K562 (cell line): ENCODE measurements at regions not wholly inside any gene's neighbourhood (a gene's known extent, or its start where the extent isn't known, plus 50 kb on each side); places are given as distances from the start of the nearest gene placed in this dataset.

Experiments
- ATAC-seq: fragments of 200-7000 bp; cut with Tn5 transposase; 3 replicates; pipeline ENCODE4 v1.9.1; 2020; ENCODE audit warnings: moderate library complexity
- BruUV-seq: library from RNA; stranded (reverse); fragments of 400-500 nt; replicated peaks from 2 replicates; lab custom pipeline; 2021; lab: Mats Ljungman, UMichigan
- CTCF ChIA-PET: fragments of 300-600 bp; formaldehyde crosslinking; extraction: SDS; loops from one replicate; lab custom pipeline; 2021; ENCODE audit warnings: low intra/inter-chr PET ratio; lab: Yijun Ruan, JAX
- POLR2A ChIA-PET: fragments of 300-600, 350-650 bp; sonication (Branson Sonifier 250); formaldehyde crosslinking; extraction: SDS; loops from one replicate; lab custom pipeline; 2021; ENCODE audit warnings: antibody characterized with exemption, inconsistent platforms; lab: Yijun Ruan, JAX
- DNase-seq, 4 experiments: peaks; one replicate each; pipeline versions ENCODE4 v3.0.0 to v3.0.0-alpha.2; 2011 to 2018; ENCODE audit warnings: low spot score in 3 of 4, mixed read lengths in 3 of 4; ENCODE audit errors: extremely low read depth in 1 of 4
- FAIRE-seq: peaks from 2 replicates; lab custom pipeline; 2011; peaks lifted over from hg19 to GRCh38; lab: Jason Lieb, UNC
- H2AFZ ChIP-seq: 2 replicates; pipeline ENCODE4 v1.6.0; 2011; ENCODE audit warnings: low read depth, low read length, control low read depth, inconsistent platforms
- H3K27ac ChIP-seq: fragments of 200-600 bp; 3 replicates; pipeline ENCODE4 v1.8.0; 2011; ENCODE audit warnings: low read depth, mild to moderate bottlenecking, control low read depth, inconsistent platforms, low read length, moderate library complexity, mixed read lengths; ENCODE audit errors: extremely low read depth
- H3K27me3 ChIP-seq, 2 experiments: fragments of 300-600 bp in 1 of 2; 2 replicates in 1 of 2; 3 replicates in 1 of 2; pipeline versions ENCODE4 v1.6.0 to v1.8.0; 2011; ENCODE audit warnings: inconsistent platforms in 2 of 2, low read length in 2 of 2, mild to moderate bottlenecking in 1 of 2, mixed read lengths in 1 of 2, moderate library complexity in 1 of 2; ENCODE audit not compliant: control insufficient read depth in 2 of 2, insufficient read depth in 2 of 2
- H3K36me3 ChIP-seq: fragments of 300-600 bp; 3 replicates; pipeline ENCODE4 v1.8.0; 2011; ENCODE audit warnings: mild to moderate bottlenecking, low read length, inconsistent platforms; ENCODE audit not compliant: control insufficient read depth, insufficient read depth
- H3K4me1 ChIP-seq, 2 experiments: fragments of 200-600 bp in 1 of 2; replicated peaks in 1 of 2; 2 replicates in 1 of 2; 3 replicates in 1 of 2; pipeline versions ENCODE4 v1.5.1 to v1.8.0; 2011; ENCODE audit warnings: inconsistent platforms in 2 of 2, low read length in 2 of 2, mild to moderate bottlenecking in 1 of 2, mixed read lengths in 1 of 2, moderate library complexity in 1 of 2; ENCODE audit not compliant: control insufficient read depth in 2 of 2, insufficient read depth in 2 of 2
- H3K4me2 ChIP-seq: 2 replicates; pipeline ENCODE4 v1.6.1; 2011; ENCODE audit warnings: low read length, control low read depth, inconsistent platforms, mixed read lengths; ENCODE audit not compliant: insufficient read depth
- H3K4me3 ChIP-seq: fragments of 200-600 bp; sonication (generic), shearing (Covaris generic); 2 replicates; pipeline ENCODE4 v1.5.1; 2016; ENCODE audit warnings: control low read depth, inconsistent platforms
- H3K79me2 ChIP-seq: fragments of 200-600 bp; 3 replicates; pipeline ENCODE4 v1.8.0; 2011; ENCODE audit warnings: low read length, inconsistent platforms; ENCODE audit not compliant: control insufficient read depth, insufficient read depth
- H3K9ac ChIP-seq, 2 experiments: 2 replicates each; pipeline versions ENCODE4 v1.6.0 to v1.6.1; 2011; ENCODE audit warnings: low read depth in 2 of 2, low read length in 2 of 2, control low read depth in 1 of 2, inconsistent platforms in 1 of 2, mild to moderate bottlenecking in 1 of 2, mixed read lengths in 1 of 2; ENCODE audit not compliant: insufficient read depth in 1 of 2
- H3K9me1 ChIP-seq: one replicate; pipeline ENCODE4 v1.6.0; 2011; ENCODE audit warnings: inconsistent platforms, mild to moderate bottlenecking, low read length, moderate library complexity; ENCODE audit not compliant: control insufficient read depth, insufficient read depth
- H3K9me3 ChIP-seq: replicated peaks from 2 replicates; pipeline ENCODE4 v1.5.1; 2011; ENCODE audit warnings: low read depth, low read length, inconsistent platforms; ENCODE audit not compliant: control insufficient read depth, insufficient read depth
- H4K20me1 ChIP-seq: replicated peaks from 2 replicates; pipeline ENCODE4 v1.6.1; 2011; ENCODE audit warnings: low read length, inconsistent platforms, mixed read lengths; ENCODE audit not compliant: control insufficient read depth, insufficient read depth
- ARID2 ChIP-seq: fragments of 450-650 bp; IDR thresholded peaks from 2 replicates; pipeline ENCODE4 v1.6.1; 2017; ENCODE audit warnings: antibody characterized with exemption, mild to moderate bottlenecking
- ARID3A ChIP-seq: IDR thresholded peaks from 2 replicates; pipeline ENCODE4 v1.6.1; 2012; ENCODE audit warnings: low read depth, low read length, improper control_type of control experiment, borderline replicate concordance
- CC2D1A ChIP-seq: fragments of 450-650 bp; IDR thresholded peaks from 2 replicates; pipeline ENCODE4 v1.6.1; 2017; ENCODE audit warnings: mild to moderate bottlenecking
- CHAMP1 ChIP-seq: fragments of 450-650 bp; IDR thresholded peaks from 2 replicates; pipeline ENCODE4 v1.6.1; 2016; ENCODE audit warnings: mild to moderate bottlenecking
- HDAC6 ChIP-seq: IDR thresholded peaks from 2 replicates; pipeline ENCODE4 v1.6.1; 2012; ENCODE audit warnings: low read depth, mild to moderate bottlenecking, control low read depth, inconsistent platforms, low read length, moderate library complexity
- KDM4B ChIP-seq, 2 experiments: fragments of 450-650 bp in 1 of 2; sonication (generic) in 1 of 2; IDR thresholded peaks; 2 replicates each; pipeline ENCODE4 v1.6.1; 2016 to 2017; ENCODE audit warnings: borderline replicate concordance in 2 of 2, antibody characterized with exemption in 1 of 2, low read depth in 1 of 2, mild to moderate bottlenecking in 1 of 2
- KHSRP ChIP-seq: fragments of 450-650 bp; IDR thresholded peaks from 2 replicates; pipeline ENCODE4 v1.6.1; 2017
- MAFK ChIP-seq: IDR thresholded peaks from 2 replicates; pipeline ENCODE4 v1.6.1; 2011; ENCODE audit warnings: low read length, improper control_type of control experiment
- MTA3 ChIP-seq: fragments of 450-650 bp; formaldehyde crosslinking; IDR thresholded peaks from 2 replicates; pipeline ENCODE4 v1.6.1; 2017; ENCODE audit warnings: mild to moderate bottlenecking, borderline replicate concordance
- MXI1 ChIP-seq: IDR thresholded peaks from 2 replicates; pipeline ENCODE4 v1.6.1; 2011; ENCODE audit warnings: low read depth, mild to moderate bottlenecking, improper control_type of control experiment, low read length
- SMC3 ChIP-seq: conservative IDR thresholded peaks from 2 replicates; pipeline ENCODE4 v1.6.1; 2011; ENCODE audit warnings: low read depth, low read length, improper control_type of control experiment; ENCODE audit not compliant: insufficient read depth
- SP1 ChIP-seq: sonication (generic); formaldehyde crosslinking; IDR thresholded peaks from 2 replicates; pipeline ENCODE4 v1.8.1; 2022; ENCODE audit warnings: mild to moderate bottlenecking, missing genetic modification reagents
- TFAP4 ChIP-seq: sonication (generic); formaldehyde crosslinking; IDR thresholded peaks from 2 replicates; pipeline ENCODE4 v1.8.0; 2022; ENCODE audit warnings: missing genetic modification reagents, mild to moderate bottlenecking, moderate library complexity, borderline replicate concordance
- ZKSCAN1 ChIP-seq: fragments of 150-350 bp; IDR thresholded peaks from 2 replicates; pipeline ENCODE4 v1.6.1; 2016; ENCODE audit warnings: low read depth, low read length
- ZNF184 ChIP-seq: sonication (generic); formaldehyde crosslinking; IDR thresholded peaks from 2 replicates; pipeline ENCODE4 v1.5.0; 2020; ENCODE audit warnings: missing genetic modification reagents
- ZNF583 ChIP-seq: fragments of 250-450 bp; sonication (Bioruptor Pico); IDR thresholded peaks from 2 replicates; pipeline ENCODE4 v1.4.0; 2020
- WGBS: fragments of 100-300 bp; shearing (Covaris generic); methylation state at CpG from one replicate; pipeline ENCODE4 v1.1.6; 2016; ENCODE audit warnings: low coverage, mixed read lengths; ENCODE audit not compliant: insufficient coverage; ENCODE audit errors: missing lambda C conversion rate; 5-methylcytosine and 5-hydroxymethylcytosine counted together
- in situ Hi-C: fragments of 300-500 bp; cut with MboI; formaldehyde crosslinking; loops from 4 replicates; pipeline ENCODE4 v1.15.0; 2018; ENCODE audit warnings: inconsistent platforms, mixed read lengths
- intact Hi-C: fragments of 100-400 bp; cut with micrococcal nuclease; formaldehyde crosslinking; loops from 2 replicates; pipeline ENCODE4 v1.14.2; 2022

GRCh38 chr6:146872426-146872785 lies 273.6 kb downstream of the ADGB start:
- WGBS, result 87% methylated on average over 1 of the region's 1 CpG
- Histone ChIP-seq H3K27me3 (no peaks in the 10 kb centered on the region), H3K4me3 (no peak overlapping the region), H3K9ac (no peak overlapping the region), H2AFZ (peak overlapping the region; percentile 30; the same call in 1 of the 2 replicates), H4K20me1 (no peaks in the 10 kb centered on the region), H3K9me1 (no peaks in the 10 kb centered on the region), H3K4me1 (peaks cover 14 to 36% of the 10 kb centered on the region in 2 experiments), H3K79me2 (no peaks in the 10 kb centered on the region), H3K9me3 (no peaks in the 10 kb centered on the region), H3K27ac (no peak overlapping the region), H3K36me3 (no peaks in the 10 kb centered on the region), H3K4me2 (no peak overlapping the region)
- POLR2A ChIA-PET, result no interaction called here
- CTCF ChIA-PET, result no interaction called here
- BruUV-seq, result no TSS peak
- intact Hi-C loops (no loop called here), in situ Hi-C loops (no loop called here)
- FAIRE-seq (no peak), DNase-seq (no peak), ATAC-seq (no peak)
- no peak for TF ChIP-seq HDAC6
- TF ChIP-seq ARID3A, result no peak
- no peak for TF ChIP-seq ZNF583
- TF ChIP-seq MXI1, result no peak
- TF ChIP-seq ARID2, result no peak
- TF ChIP-seq KHSRP, result no peak
- no peak for TF ChIP-seq MAFK
- TF ChIP-seq MTA3, result no peak
- no peak for TF ChIP-seq ZKSCAN1
- TF ChIP-seq SMC3, result no peak
- TF ChIP-seq KDM4B (IDR thresholded peaks at IDR 0.05; ENCODE audit: borderline replicate concordance in 2 of 2, low read depth in 1 of 2), result no peak
- TF ChIP-seq CC2D1A, result no peak
- TF ChIP-seq SP1 (CRISPR knock-in tag), result no peak
- TF ChIP-seq CHAMP1, result no peak
- no peak for TF ChIP-seq TFAP4 (CRISPR knock-in tag)
- TF ChIP-seq ZNF184 (CRISPR knock-in tag), result no peak
